ENCODE measurements at regions not wholly inside any gene's neighbourhood (a gene's known extent, or its start where the extent isn't known, plus 50 kb on each side); places are given as distances from the start of the nearest gene placed in this dataset.

DNA sequence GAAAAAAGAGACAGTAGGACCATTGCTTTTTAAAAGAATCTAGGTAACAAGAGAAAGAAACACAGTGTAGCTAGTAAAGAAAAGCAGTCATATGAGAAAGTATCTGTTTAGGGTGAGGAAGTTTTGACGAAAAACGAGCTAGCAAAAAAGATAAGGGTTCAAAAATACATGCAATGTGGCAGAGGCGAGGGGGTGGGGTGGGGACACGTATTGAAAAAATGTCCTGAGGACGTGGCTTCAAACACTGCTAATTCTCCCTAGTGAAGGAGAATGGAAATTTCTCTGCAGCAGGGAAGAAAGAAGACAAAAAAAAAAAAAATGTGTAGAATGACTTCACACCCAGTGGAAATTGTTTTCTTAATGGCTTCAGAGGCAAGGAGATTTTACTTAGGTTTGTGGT is 856.4 kb upstream of the INTU start:
- Histone ChIP-seq H3K27me3 (ENCODE audit: control insufficient read depth, insufficient read depth, low read length) (no peaks in the 10 kb centered on the region), H3K9ac (ENCODE audit: insufficient read depth, low read length) (no peak overlapping the region), H3K27ac (ENCODE audit: insufficient read depth, low read length) (peak overlapping the region; percentile 86), H3K9me3 (ENCODE audit: control insufficient read depth, insufficient read depth, low read depth, low read length) (no peaks in the 10 kb centered on the region), H3K4me3 (replicated peaks in 1 of 4; ENCODE audit: control extremely low read depth in 1 of 4, insufficient read depth in 1 of 4, low read depth in 3 of 4, low read length in 4 of 4) (no peak overlapping the region), H3K4me2 (ENCODE audit: extremely low read depth, insufficient read depth, low read length) (no peak overlapping the region), H2AFZ (ENCODE audit: low read length) (no peak overlapping the region), H3K4me1 (ENCODE audit: control insufficient read depth, extremely low read depth, insufficient read depth, low read length) (no peaks in the 10 kb centered on the region), H3K79me2 (ENCODE audit: control insufficient read depth, insufficient read depth, low read length) (no peaks in the 10 kb centered on the region), H3K36me3 (ENCODE audit: control insufficient read depth, insufficient read depth, low read length) (no peaks in the 10 kb centered on the region), H4K20me1 (ENCODE audit: control insufficient read depth, extremely low read depth, insufficient read depth, low read length) (no peaks in the 10 kb centered on the region)
- DNase-seq (ENCODE audit: low read depth in 2 of 2), result no peak
- TF ChIP-seq EZH2 (IDR thresholded peaks at IDR 0.05; ENCODE audit: low read length, missing control alignments), result no peak
- TF ChIP-seq, protein P1, sequence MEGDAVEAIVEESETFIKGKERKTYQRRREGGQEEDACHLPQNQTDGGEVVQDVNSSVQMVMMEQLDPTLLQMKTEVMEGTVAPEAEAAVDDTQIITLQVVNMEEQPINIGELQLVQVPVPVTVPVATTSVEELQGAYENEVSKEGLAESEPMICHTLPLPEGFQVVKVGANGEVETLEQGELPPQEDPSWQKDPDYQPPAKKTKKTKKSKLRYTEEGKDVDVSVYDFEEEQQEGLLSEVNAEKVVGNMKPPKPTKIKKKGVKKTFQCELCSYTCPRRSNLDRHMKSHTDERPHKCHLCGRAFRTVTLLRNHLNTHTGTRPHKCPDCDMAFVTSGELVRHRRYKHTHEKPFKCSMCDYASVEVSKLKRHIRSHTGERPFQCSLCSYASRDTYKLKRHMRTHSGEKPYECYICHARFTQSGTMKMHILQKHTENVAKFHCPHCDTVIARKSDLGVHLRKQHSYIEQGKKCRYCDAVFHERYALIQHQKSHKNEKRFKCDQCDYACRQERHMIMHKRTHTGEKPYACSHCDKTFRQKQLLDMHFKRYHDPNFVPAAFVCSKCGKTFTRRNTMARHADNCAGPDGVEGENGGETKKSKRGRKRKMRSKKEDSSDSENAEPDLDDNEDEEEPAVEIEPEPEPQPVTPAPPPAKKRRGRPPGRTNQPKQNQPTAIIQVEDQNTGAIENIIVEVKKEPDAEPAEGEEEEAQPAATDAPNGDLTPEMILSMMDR (conservative IDR thresholded peaks at IDR 0.05 in 1 of 2, IDR thresholded peaks at IDR 0.05 in 1 of 2; ENCODE audit: low read depth in 1 of 2, low read length in 2 of 2), result no peak

- H3K27me3 ChIP-seq (ENCODE audit: control insufficient read depth, insufficient read depth, low read length), result no peaks in the 10 kb centered on the region
- TF ChIP-seq, protein P1 (conservative IDR thresholded peaks at IDR 0.05 in 1 of 2, IDR thresholded peaks at IDR 0.05 in 1 of 2; ENCODE audit: low read depth in 1 of 2, low read length in 2 of 2), result no peak
- no peak for TF ChIP-seq EZH2 (IDR thresholded peaks at IDR 0.05; ENCODE audit: low read length, missing control alignments)
- H4K20me1 ChIP-seq (ENCODE audit: control insufficient read depth, extremely low read depth, insufficient read depth, low read length), result no peaks in the 10 kb centered on the region
- DNase-seq (ENCODE audit: low read depth in 2 of 2), result peak; percentile 75 to 87
- no peak overlapping the region for H3K9ac ChIP-seq (ENCODE audit: insufficient read depth, low read length)
- peak overlapping the region; percentile 86 for H3K27ac ChIP-seq (ENCODE audit: insufficient read depth, low read length)
- H3K36me3 ChIP-seq (ENCODE audit: control insufficient read depth, insufficient read depth, low read length), result no peaks in the 10 kb centered on the region
- no peaks in the 10 kb centered on the region for H3K9me3 ChIP-seq (ENCODE audit: control insufficient read depth, insufficient read depth, low read depth, low read length)
- no peak overlapping the region for H2AFZ ChIP-seq (ENCODE audit: low read length)
- H3K4me1 ChIP-seq (ENCODE audit: control insufficient read depth, extremely low read depth, insufficient read depth, low read length), result no peaks in the 10 kb centered on the region
- peak overlapping the region; percentile 48 for H3K4me2 ChIP-seq (ENCODE audit: extremely low read depth, insufficient read depth, low read length)
- H3K79me2 ChIP-seq (ENCODE audit: control insufficient read depth, insufficient read depth, low read length), result no peaks in the 10 kb centered on the region
- H3K4me3 ChIP-seq (replicated peaks in 1 of 4; ENCODE audit: control extremely low read depth in 1 of 4, insufficient read depth in 1 of 4, low read depth in 3 of 4, low read length in 4 of 4), result no peak overlapping the region
Observed at GRCh38 chr4:126777649-126778048, 855.1 kb upstream of the INTU start.

DNA sequence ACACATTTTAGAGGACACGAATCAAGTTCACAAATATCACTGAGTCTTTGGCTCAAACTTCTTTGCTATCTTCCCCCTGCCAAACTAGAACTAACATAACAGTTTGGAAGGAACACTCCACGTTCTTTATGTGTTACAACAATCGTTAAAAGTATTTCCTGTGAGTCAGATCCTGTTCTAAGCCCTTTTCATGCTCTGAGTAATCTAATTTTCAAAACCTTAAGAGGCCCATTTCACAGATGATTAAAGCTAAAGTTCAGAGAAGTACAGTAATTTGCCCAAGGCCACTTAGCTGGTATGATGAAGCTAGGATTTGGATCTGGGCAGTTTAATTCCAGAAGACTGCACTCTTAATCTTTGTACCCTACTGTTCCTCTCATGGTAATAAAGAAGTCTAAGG is 854.4 kb upstream of the INTU start:
- H2AFZ ChIP-seq (ENCODE audit: low read length), result no peak overlapping the region
- H3K36me3 ChIP-seq (ENCODE audit: control insufficient read depth, insufficient read depth, low read length), result no peaks in the 10 kb centered on the region
- peak; percentile 60 to 88 for DNase-seq (ENCODE audit: low read depth in 2 of 2)
- no peak overlapping the region for H3K9ac ChIP-seq (ENCODE audit: insufficient read depth, low read length)
- no peaks in the 10 kb centered on the region for H3K9me3 ChIP-seq (ENCODE audit: control insufficient read depth, insufficient read depth, low read depth, low read length)
- H3K4me1 ChIP-seq (ENCODE audit: control insufficient read depth, extremely low read depth, insufficient read depth, low read length), result no peaks in the 10 kb centered on the region
- H4K20me1 ChIP-seq (ENCODE audit: control insufficient read depth, extremely low read depth, insufficient read depth, low read length), result no peaks in the 10 kb centered on the region
- no peak overlapping the region for H3K4me3 ChIP-seq (replicated peaks in 1 of 4; ENCODE audit: control extremely low read depth in 1 of 4, insufficient read depth in 1 of 4, low read depth in 3 of 4, low read length in 4 of 4)
- H3K79me2 ChIP-seq (ENCODE audit: control insufficient read depth, insufficient read depth, low read length), result no peaks in the 10 kb centered on the region
- no peak for TF ChIP-seq EZH2 (IDR thresholded peaks at IDR 0.05; ENCODE audit: low read length, missing control alignments)
- TF ChIP-seq, protein P1 (conservative IDR thresholded peaks at IDR 0.05 in 1 of 2, IDR thresholded peaks at IDR 0.05 in 1 of 2; ENCODE audit: low read depth in 1 of 2, low read length in 2 of 2), result no peak
- H3K4me2 ChIP-seq (ENCODE audit: extremely low read depth, insufficient read depth, low read length), result no peak overlapping the region
- H3K27ac ChIP-seq (ENCODE audit: insufficient read depth, low read length), result peak overlapping the region; percentile 72
- no peaks in the 10 kb centered on the region for H3K27me3 ChIP-seq (ENCODE audit: control insufficient read depth, insufficient read depth, low read length)

Data from fibroblast of lung (primary cell).